GM18870 (cell line): ENCODE measurements at regions not wholly inside any gene's neighbourhood (a gene's known extent, or its start where the extent isn't known, plus 50 kb on each side); places are given as distances from the start of the nearest gene placed in this dataset.
"Not testable (repeated sequence)": the region's sequence is repeated elsewhere in the genome, so short reads cannot be mapped to it uniquely, and the experiment has no call there.

ENCODE experiments used
- ATAC-seq: cut with Tn5 transposase; IDR thresholded peaks from one replicate; pipeline ENCODE4 v1.9.1; 2021; ENCODE audit warnings: moderate library complexity; ENCODE audit not compliant: unreplicated experiment

GRCh38 chr7:50856806-50857205 is 74.1 kb upstream of the GRB10 start:
- ATAC-seq: no peak

GRCh38 chr7:50856231-50856630 is 73.5 kb upstream of the GRB10 start:
- ATAC-seq: no peak

- ATAC-seq: no peak
Measured at GRCh38 chr7:50855526-50855925, 72.8 kb upstream of the GRB10 start.

- ATAC-seq: no peak
Measured at GRCh38 chr7:50854831-50855230, 72.1 kb upstream of the GRB10 start.

- ATAC-seq: no peak
Measured at GRCh38 chr7:50854247-50854646, 71.6 kb upstream of the GRB10 start.

- ATAC-seq: no peak
Measured at GRCh38 chr7:50853311-50853710, 70.6 kb upstream of the GRB10 start.

GRCh38 chr7:50852901-50853300 is 70.2 kb upstream of the GRB10 start:
- no peak for ATAC-seq

GRCh38 chr7:50851891-50852290 is 69.2 kb upstream of the GRB10 start:
- no peak for ATAC-seq

- no peak for ATAC-seq
Measured at GRCh38 chr7:50851451-50851850, 68.8 kb upstream of the GRB10 start.

- no peak for ATAC-seq
Measured at GRCh38 chr7:50849991-50850390, 67.3 kb upstream of the GRB10 start.

- no peak for ATAC-seq
Measured at GRCh38 chr7:50848203-50848602, 65.5 kb upstream of the GRB10 start.

- not testable (repeated sequence) for ATAC-seq
Measured at GRCh38 chr7:50844861-50845260, 62.2 kb upstream of the GRB10 start.

GRCh38 chr7:50842041-50842440 is 59.3 kb upstream of the GRB10 start:
- no peak for ATAC-seq

GRCh38 chr7:50838675-50839377 is 56.1 kb upstream of the GRB10 start:
- no peak for ATAC-seq

- ATAC-seq: no peak
Measured at GRCh38 chr7:50837965-50838364, 55.3 kb upstream of the GRB10 start.

GRCh38 chr7:50836646-50837045 is 54.0 kb upstream of the GRB10 start:
- no peak for ATAC-seq

- no peak for ATAC-seq
Measured at GRCh38 chr7:50835156-50835555, 52.5 kb upstream of the GRB10 start.

- ATAC-seq: no peak
Measured at GRCh38 chr7:50834679-50835078, 52.0 kb upstream of the GRB10 start.

GRCh38 chr7:50834031-50834535 is 51.4 kb upstream of the GRB10 start:
- no peak for ATAC-seq

GRCh38 chr7:50832744-50833143 is 50.0 kb upstream of the GRB10 start:
- no peak for ATAC-seq
